DOHH2 (cell line): ENCODE measurements at regions not wholly inside any gene's neighbourhood (a gene's known extent, or its start where the extent isn't known, plus 50 kb on each side); places are given as distances from the start of the nearest gene placed in this dataset.

ENCODE experiments used
- H3F3A ChIP-seq: fragments of 200-600 bp; sonication (generic), shearing (Covaris generic); 2 replicates; pipeline ENCODE4 v1.6.0; 2016; ENCODE audit warnings: antibody characterized with exemption, mild to moderate bottlenecking; ENCODE audit not compliant: control insufficient read depth, insufficient read depth
- H3K27ac ChIP-seq: fragments of 200-600 bp; sonication (generic); 2 replicates; pipeline ENCODE4 v1.5.1; 2014; ENCODE audit warnings: low read depth, mild to moderate bottlenecking, low read length, moderate library complexity
- H3K27me3 ChIP-seq: fragments of 200-600 bp; sonication (generic); 2 replicates; pipeline ENCODE4 v1.6.1; 2014; ENCODE audit warnings: mild to moderate bottlenecking, low read length, mixed read lengths; ENCODE audit not compliant: control insufficient read depth
- H3K36me3 ChIP-seq: fragments of 200-600 bp; sonication (generic); 2 replicates; pipeline ENCODE4 v1.6.1; 2014; ENCODE audit warnings: mild to moderate bottlenecking, low read length, moderate library complexity, mixed read lengths; ENCODE audit not compliant: control insufficient read depth
- H3K4me1 ChIP-seq: fragments of 200-600 bp; sonication (generic); 2 replicates; pipeline ENCODE4 v1.6.1; 2014; ENCODE audit warnings: mild to moderate bottlenecking, low read length, mixed read lengths; ENCODE audit not compliant: control insufficient read depth
- H3K4me2 ChIP-seq: fragments of 200-600 bp; sonication (generic); 2 replicates; pipeline ENCODE4 v1.6.0; 2014; ENCODE audit warnings: mild to moderate bottlenecking, low read length, moderate library complexity
- H3K4me3 ChIP-seq: fragments of 200-600 bp; sonication (generic); 2 replicates; pipeline ENCODE4 v1.5.1; 2014; ENCODE audit warnings: mild to moderate bottlenecking, low read length, mixed read lengths
- H3K79me2 ChIP-seq: fragments of 200-600 bp; sonication (generic); 2 replicates; pipeline ENCODE4 v1.6.1; 2014; ENCODE audit warnings: mild to moderate bottlenecking, low read length, mixed read lengths; ENCODE audit not compliant: control insufficient read depth
- H3K9me2 ChIP-seq: fragments of 200-600 bp; sonication (generic); replicated peaks from 2 replicates; pipeline ENCODE4 v1.6.1; 2014; ENCODE audit warnings: mild to moderate bottlenecking, low read length, mixed read lengths; ENCODE audit not compliant: control insufficient read depth
- H3K9me3 ChIP-seq: fragments of 200-600 bp; sonication (generic); 2 replicates; pipeline ENCODE4 v1.6.1; 2014; ENCODE audit warnings: antibody characterized with exemption, low read length, mixed read lengths; ENCODE audit not compliant: control insufficient read depth, insufficient read depth
- H4K20me1 ChIP-seq: fragments of 200-600 bp; sonication (generic); 2 replicates; pipeline ENCODE4 v1.6.0; 2014; ENCODE audit warnings: low read depth, mild to moderate bottlenecking, antibody characterized with exemption, low read length, moderate library complexity; ENCODE audit not compliant: control insufficient read depth, insufficient read depth
- CTCF ChIP-seq: fragments of 200-600 bp; sonication (generic); IDR thresholded peaks from one replicate; pipeline ENCODE4 v1.5.1; 2014; ENCODE audit warnings: antibody characterized with exemption, mild to moderate bottlenecking, low read depth, low read length; ENCODE audit not compliant: poor library complexity, severe bottlenecking
- EZH2phosphoT487 ChIP-seq: fragments of 200-600 bp; sonication (generic); IDR thresholded peaks from 2 replicates; pipeline ENCODE4 v1.6.1; 2017; ENCODE audit warnings: borderline replicate concordance, mild to moderate bottlenecking, antibody characterized with exemption, low read length, moderate library complexity, mixed read lengths

GRCh38 chr5:54837981-54838380 lies 147.4 kb downstream of the ESM1 start:
- no peak for TF ChIP-seq EZH2phosphoT487
- no peak for TF ChIP-seq CTCF
- Histone ChIP-seq H3K4me2 (no peak overlapping the region), H3K4me1 (no peaks in the 10 kb centered on the region), H3K36me3 (no peaks in the 10 kb centered on the region), H3F3A (no peaks in the 10 kb centered on the region), H3K27me3 (peaks cover 4% of the 10 kb centered on the region; the same call in 1 of the 2 replicates), H3K9me3 (no peaks in the 10 kb centered on the region), H3K9me2 (no peaks in the 10 kb centered on the region), H3K4me3 (no peak overlapping the region), H3K27ac (no peak overlapping the region), H3K79me2 (no peaks in the 10 kb centered on the region), H4K20me1 (no peaks in the 10 kb centered on the region)

GRCh38 chr5:54837093-54837492 lies 148.3 kb downstream of the ESM1 start:
- Histone ChIP-seq H3K4me3 (no peak overlapping the region), H3K9me3 (no peaks in the 10 kb centered on the region), H3K4me1 (no peaks in the 10 kb centered on the region), H3F3A (no peaks in the 10 kb centered on the region), H3K27me3 (peaks cover 8% of the 10 kb centered on the region; the same call in 1 of the 2 replicates), H4K20me1 (no peaks in the 10 kb centered on the region), H3K36me3 (no peaks in the 10 kb centered on the region), H3K9me2 (no peaks in the 10 kb centered on the region), H3K4me2 (no peak overlapping the region), H3K27ac (no peak overlapping the region), H3K79me2 (no peaks in the 10 kb centered on the region)
- no peak for TF ChIP-seq CTCF
- TF ChIP-seq EZH2phosphoT487: no peak

- no peaks in the 10 kb centered on the region for H3K9me3 ChIP-seq
- no peaks in the 10 kb centered on the region for H3K9me2 ChIP-seq
- no peaks in the 10 kb centered on the region for H3K36me3 ChIP-seq
- no peaks in the 10 kb centered on the region for H3K4me1 ChIP-seq
- no peak overlapping the region for H3K4me2 ChIP-seq
- TF ChIP-seq EZH2phosphoT487 (no peak), CTCF (no peak)
- no peaks in the 10 kb centered on the region for H3F3A ChIP-seq
- H3K79me2 ChIP-seq: no peaks in the 10 kb centered on the region
- H3K4me3 ChIP-seq: no peak overlapping the region
- no peaks in the 10 kb centered on the region for H4K20me1 ChIP-seq
- H3K27me3 ChIP-seq: peaks cover 8% of the 10 kb centered on the region; the same call in 1 of the 2 replicates
- H3K27ac ChIP-seq: no peak overlapping the region
These were observed 149.7 kb downstream of the ESM1 start for GRCh38 chr5:54835647-54836046.
